Ishikawa (cell line): ENCODE measurements at regions not wholly inside any gene's neighbourhood (a gene's known extent, or its start where the extent isn't known, plus 50 kb on each side); places are given as distances from the start of the nearest gene placed in this dataset.
A peak's percentile ranks its signal among the peaks of the same experiment; 100 is the strongest.

ENCODE experiments used
- CEBPB ChIP-seq: IDR thresholded peaks from 2 replicates; pipeline ENCODE4 v1.6.1; 2012
- CREB1 ChIP-seq: IDR thresholded peaks from 2 replicates; pipeline ENCODE4 v1.6.1; 2012; ENCODE audit warnings: low read depth
- EGR1 ChIP-seq: IDR thresholded peaks from 2 replicates; pipeline ENCODE4 v1.6.1; 2012
- EP300 ChIP-seq: IDR thresholded peaks from 2 replicates; pipeline ENCODE4 v1.6.1; 2012; ENCODE audit warnings: borderline replicate concordance
- FOXM1 ChIP-seq: IDR thresholded peaks from 2 replicates; pipeline ENCODE4 v1.6.1; 2012; ENCODE audit warnings: low read depth, borderline replicate concordance
- NFIC ChIP-seq: IDR thresholded peaks from 2 replicates; pipeline ENCODE4 v1.6.1; 2012
- RAD21 ChIP-seq: IDR thresholded peaks from 2 replicates; pipeline ENCODE4 v1.6.1; 2012; ENCODE audit warnings: low read depth
- TAF1 ChIP-seq: IDR thresholded peaks from 2 replicates; pipeline ENCODE4 v1.6.1; 2012; ENCODE audit warnings: low read depth, mild to moderate bottlenecking
- TCF12 ChIP-seq: IDR thresholded peaks from 2 replicates; pipeline ENCODE4 v1.6.1; 2012; ENCODE audit warnings: low read depth
- TEAD4 ChIP-seq: IDR thresholded peaks from 2 replicates; pipeline ENCODE4 v1.6.1; 2012
- YY1 ChIP-seq: IDR thresholded peaks from 2 replicates; pipeline ENCODE4 v1.6.1; 2012; ENCODE audit warnings: low read depth
- ZBTB7A ChIP-seq: IDR thresholded peaks from 2 replicates; pipeline ENCODE4 v1.6.1; 2012; ENCODE audit warnings: low read depth
- TF ChIP-seq, protein P1 (sequence below): IDR thresholded peaks from 2 replicates; pipeline ENCODE4 v1.6.1; 2012
- TF ChIP-seq, protein P2 (sequence below): IDR thresholded peaks from 2 replicates; pipeline ENCODE4 v1.6.1; 2012; ENCODE audit warnings: low read depth, mild to moderate bottlenecking
- TF ChIP-seq, protein P3 (sequence below): IDR thresholded peaks from 2 replicates; pipeline ENCODE4 v1.6.1; 2012

DNA sequence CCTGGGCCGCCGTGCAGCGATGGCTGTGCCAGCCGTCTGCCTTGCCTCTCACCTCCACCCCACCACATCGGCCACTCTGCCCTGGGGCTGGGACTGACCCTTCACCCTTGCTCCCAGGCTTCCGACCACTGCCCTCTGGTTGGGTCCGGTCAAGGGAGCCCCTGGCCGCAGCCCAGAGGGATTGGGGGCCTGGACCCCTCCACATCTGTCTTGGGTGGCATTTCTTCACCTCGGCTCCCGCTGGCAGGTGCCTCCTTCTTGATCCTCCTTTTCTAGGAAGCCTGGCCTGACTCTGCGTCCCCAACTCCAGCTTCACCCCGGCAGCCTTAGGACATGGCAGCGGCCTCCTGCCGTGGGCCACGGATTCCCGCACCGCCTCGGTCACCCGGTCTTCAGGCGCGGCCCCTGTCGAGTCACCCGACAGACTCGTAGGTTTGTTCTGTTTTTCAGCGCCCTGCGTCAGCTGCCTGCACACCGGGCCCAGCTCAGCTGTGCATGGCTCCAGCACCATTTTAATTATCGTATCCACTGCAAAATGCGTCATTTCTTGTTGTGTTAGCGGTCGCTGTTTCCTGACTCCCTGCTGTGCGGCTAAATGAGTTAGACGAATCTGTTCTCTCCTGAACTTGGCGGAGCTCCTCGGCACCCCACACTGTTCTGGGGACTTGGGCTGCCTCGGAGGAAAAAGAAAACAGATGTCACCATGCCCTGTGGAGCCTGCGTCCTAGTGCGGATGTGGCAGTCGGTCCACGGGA, 124.0 kb downstream of the FAM53A start:
- TF ChIP-seq, protein P1, sequence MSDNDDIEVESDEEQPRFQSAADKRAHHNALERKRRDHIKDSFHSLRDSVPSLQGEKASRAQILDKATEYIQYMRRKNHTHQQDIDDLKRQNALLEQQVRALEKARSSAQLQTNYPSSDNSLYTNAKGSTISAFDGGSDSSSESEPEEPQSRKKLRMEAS: no peak
- TF ChIP-seq CREB1 (no peak), FOXM1 (no peak), TAF1 (no peak), EP300 (no peak), TCF12 (no peak), RAD21 (no peak)

DNA sequence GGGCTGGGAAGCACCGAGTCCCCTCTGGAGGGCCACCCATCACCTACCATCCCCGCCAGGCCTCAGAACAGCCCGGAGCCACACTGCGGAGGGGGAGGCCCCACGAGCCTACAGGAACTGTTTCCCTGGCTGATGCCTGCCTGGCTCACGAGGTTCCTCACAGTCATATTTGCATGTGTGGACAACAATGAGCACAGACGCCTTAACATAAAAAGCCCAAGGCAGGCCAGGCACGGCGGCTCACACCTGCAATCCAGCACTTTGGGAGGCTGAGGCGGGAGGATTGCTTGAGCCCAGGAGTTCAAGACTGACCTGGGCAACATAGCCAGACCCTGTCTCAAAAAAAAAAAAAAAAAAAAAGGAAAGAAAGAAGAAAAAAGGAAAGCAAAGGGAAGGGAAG, 125.9 kb downstream of the FAM53A start:
- TF ChIP-seq, protein P2, sequence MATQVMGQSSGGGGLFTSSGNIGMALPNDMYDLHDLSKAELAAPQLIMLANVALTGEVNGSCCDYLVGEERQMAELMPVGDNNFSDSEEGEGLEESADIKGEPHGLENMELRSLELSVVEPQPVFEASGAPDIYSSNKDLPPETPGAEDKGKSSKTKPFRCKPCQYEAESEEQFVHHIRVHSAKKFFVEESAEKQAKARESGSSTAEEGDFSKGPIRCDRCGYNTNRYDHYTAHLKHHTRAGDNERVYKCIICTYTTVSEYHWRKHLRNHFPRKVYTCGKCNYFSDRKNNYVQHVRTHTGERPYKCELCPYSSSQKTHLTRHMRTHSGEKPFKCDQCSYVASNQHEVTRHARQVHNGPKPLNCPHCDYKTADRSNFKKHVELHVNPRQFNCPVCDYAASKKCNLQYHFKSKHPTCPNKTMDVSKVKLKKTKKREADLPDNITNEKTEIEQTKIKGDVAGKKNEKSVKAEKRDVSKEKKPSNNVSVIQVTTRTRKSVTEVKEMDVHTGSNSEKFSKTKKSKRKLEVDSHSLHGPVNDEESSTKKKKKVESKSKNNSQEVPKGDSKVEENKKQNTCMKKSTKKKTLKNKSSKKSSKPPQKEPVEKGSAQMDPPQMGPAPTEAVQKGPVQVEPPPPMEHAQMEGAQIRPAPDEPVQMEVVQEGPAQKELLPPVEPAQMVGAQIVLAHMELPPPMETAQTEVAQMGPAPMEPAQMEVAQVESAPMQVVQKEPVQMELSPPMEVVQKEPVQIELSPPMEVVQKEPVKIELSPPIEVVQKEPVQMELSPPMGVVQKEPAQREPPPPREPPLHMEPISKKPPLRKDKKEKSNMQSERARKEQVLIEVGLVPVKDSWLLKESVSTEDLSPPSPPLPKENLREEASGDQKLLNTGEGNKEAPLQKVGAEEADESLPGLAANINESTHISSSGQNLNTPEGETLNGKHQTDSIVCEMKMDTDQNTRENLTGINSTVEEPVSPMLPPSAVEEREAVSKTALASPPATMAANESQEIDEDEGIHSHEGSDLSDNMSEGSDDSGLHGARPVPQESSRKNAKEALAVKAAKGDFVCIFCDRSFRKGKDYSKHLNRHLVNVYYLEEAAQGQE: no peak
- TF ChIP-seq NFIC (no peak), TEAD4 (no peak), TCF12 (no peak), CEBPB (no peak), TAF1 (no peak), EGR1 (no peak), YY1 (no peak), ZBTB7A (no peak), CREB1 (no peak), EP300 (no peak), FOXM1 (no peak), RAD21 (no peak)
- TF ChIP-seq, protein P3, sequence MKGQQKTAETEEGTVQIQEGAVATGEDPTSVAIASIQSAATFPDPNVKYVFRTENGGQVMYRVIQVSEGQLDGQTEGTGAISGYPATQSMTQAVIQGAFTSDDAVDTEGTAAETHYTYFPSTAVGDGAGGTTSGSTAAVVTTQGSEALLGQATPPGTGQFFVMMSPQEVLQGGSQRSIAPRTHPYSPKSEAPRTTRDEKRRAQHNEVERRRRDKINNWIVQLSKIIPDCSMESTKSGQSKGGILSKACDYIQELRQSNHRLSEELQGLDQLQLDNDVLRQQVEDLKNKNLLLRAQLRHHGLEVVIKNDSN: no peak
- TF ChIP-seq, protein P1: no peak

DNA sequence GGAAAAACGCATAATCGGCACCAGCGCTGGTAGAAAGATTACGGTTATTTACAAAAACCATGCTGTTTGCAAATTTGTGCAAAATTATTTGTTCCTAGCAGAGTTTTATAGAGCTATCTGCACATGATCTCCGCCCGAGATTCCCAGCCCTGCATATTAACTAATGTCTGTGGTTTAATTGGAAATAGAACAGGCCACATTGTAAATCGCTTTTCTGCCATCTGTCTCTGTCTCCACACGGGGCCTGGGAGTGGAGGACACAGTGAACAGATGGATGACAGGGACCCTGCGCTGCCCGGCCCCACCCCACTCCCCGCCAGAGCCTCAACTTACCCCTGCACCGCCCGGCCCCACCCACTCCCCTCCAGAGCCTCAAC, 126.9 kb downstream of the FAM53A start:
- TF ChIP-seq, protein P3: no peak
- TF ChIP-seq TAF1 (no peak), CEBPB (no peak), ZBTB7A (no peak), RAD21 (no peak), CREB1 (no peak)
- TF ChIP-seq, protein P2: no peak

DNA sequence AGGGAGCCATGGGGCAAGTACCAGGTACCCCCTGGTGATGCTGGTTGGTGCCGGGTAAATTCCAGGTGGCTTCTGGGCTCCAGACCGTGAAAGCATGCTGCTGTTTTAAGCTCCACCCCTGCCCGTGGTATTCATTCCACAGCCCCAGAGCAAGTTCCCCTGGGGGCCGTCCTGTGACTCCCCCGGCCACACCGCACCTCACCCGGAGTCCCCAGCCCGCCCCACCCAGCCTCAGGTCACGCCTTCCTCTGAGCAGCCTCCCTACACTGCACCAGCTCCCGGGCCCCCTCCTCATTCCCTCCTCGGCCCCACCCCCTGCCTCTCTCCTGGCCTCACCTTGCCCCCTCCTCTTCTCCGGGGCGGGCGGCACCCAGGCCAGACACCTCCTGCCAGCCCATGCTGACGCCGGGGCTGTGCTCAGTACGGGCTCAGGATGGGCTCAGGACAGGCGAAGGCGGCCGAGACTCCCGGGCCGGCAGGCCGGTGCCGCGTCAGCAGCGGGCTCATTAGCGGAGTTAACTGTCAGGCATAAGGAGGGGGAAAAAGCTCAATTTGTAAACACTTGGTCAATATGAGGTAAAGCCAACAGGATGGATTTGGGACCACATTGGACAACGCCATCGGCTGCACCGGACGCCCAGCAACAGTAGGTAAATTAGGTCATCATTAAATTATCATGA, 127.4 kb downstream of the FAM53A start:
- TF ChIP-seq CEBPB: no peak
- 0 out of 2 replicates have a peak, but pooled peaks have one; percentile 40 for TF ChIP-seq TEAD4

DNA sequence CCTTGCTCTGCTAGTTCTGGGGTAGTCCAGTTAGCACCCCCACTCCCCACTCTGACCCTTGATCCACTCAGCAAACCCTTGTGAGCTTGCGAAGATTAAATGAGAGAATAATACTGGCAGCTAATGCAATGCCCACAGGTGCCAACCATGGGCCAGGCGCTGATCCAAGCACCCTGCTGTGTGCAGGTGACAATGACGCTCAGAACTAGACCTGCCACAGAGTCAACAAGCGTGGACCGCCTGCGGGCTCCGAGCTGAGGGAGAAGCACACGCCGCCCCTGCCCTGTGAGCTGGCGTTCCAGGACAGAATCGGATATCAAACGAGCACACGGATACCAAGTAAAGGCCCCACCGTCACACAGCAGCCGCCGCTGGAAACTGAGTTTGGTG, 129.2 kb downstream of the FAM53A start:
- TF ChIP-seq YY1 (no peak), TAF1 (no peak), EP300 (no peak), FOXM1 (no peak), RAD21 (no peak), TCF12 (peak; percentile 49; the same call in 1 of the 2 replicates), EGR1 (no peak), CREB1 (no peak), CEBPB (no peak), NFIC (peak; percentile 66), TEAD4 (no peak), ZBTB7A (0 out of 2 replicates have a peak, but pooled peaks have one; percentile 27)
- TF ChIP-seq, protein P3: no peak
- TF ChIP-seq, protein P2: no peak
- TF ChIP-seq, protein P1: peak; percentile 44
